ENCODE measurements at regions not wholly inside any gene's neighbourhood (a gene's known extent, or its start where the extent isn't known, plus 50 kb on each side); places are given as distances from the start of the nearest gene placed in this dataset.

- no peak for TF ChIP-seq CTCF (IDR thresholded peaks at IDR 0.05; ENCODE audit: poor library complexity, severe bottlenecking)
- TF ChIP-seq MXI1 (conservative IDR thresholded peaks at IDR 0.05; ENCODE audit: poor library complexity, severe bottlenecking), result no peak
- TF ChIP-seq REST (IDR thresholded peaks at IDR 0.05; ENCODE audit: borderline replicate concordance), result no peak
- no peak for TF ChIP-seq EZH2 (IDR thresholded peaks at IDR 0.05; ENCODE audit: borderline replicate concordance, insufficient read depth, low read length, poor library complexity, severe bottlenecking)
- TF ChIP-seq POLR2AphosphoS5 (IDR thresholded peaks at IDR 0.05), result no peak
- no peak for TF ChIP-seq TAF1 (IDR thresholded peaks at IDR 0.05; ENCODE audit: low read depth)
- no peak for TF ChIP-seq RAD21 (conservative IDR thresholded peaks at IDR 0.05)
- TF ChIP-seq EP300 (conservative IDR thresholded peaks at IDR 0.05; ENCODE audit: poor library complexity, severe bottlenecking), result no peak
Measured at GRCh38 chr5:129359450-129359849, 100.6 kb upstream of the ADAMTS19 start.
